ENCODE measurements at regions not wholly inside any gene's neighbourhood (a gene's known extent, or its start where the extent isn't known, plus 50 kb on each side); places are given as distances from the start of the nearest gene placed in this dataset.

- DNase-seq (ENCODE audit: low spot score) = no peak
These were observed 671.2 kb downstream of the LMO4 start for GRCh38 chr1:87999852-88000251.

- DNase-seq (ENCODE audit: low spot score) = no peak
These were observed 672.8 kb downstream of the LMO4 start for GRCh38 chr1:88001460-88001859.

GRCh38 chr1:88003255-88003654, 674.6 kb downstream of the LMO4 start:
- no peak for DNase-seq (ENCODE audit: low spot score)

- DNase-seq (ENCODE audit: low spot score) = no peak
These were observed 674.2 kb upstream of the PKN2 start for GRCh38 chr1:88009916-88010315.

GRCh38 chr1:88013485-88013884, 670.6 kb upstream of the PKN2 start:
- no peak for DNase-seq (ENCODE audit: low spot score)

- no peak for DNase-seq (ENCODE audit: low spot score)
These were observed 669.9 kb upstream of the PKN2 start for GRCh38 chr1:88014131-88014530.

- DNase-seq (ENCODE audit: low spot score) = peak; percentile 20
These were observed 667.1 kb upstream of the PKN2 start for GRCh38 chr1:88016947-88017346.

GRCh38 chr1:88021529-88021928, 662.5 kb upstream of the PKN2 start:
- no peak for DNase-seq (ENCODE audit: low spot score)

GRCh38 chr1:88022516-88022915, 661.6 kb upstream of the PKN2 start:
- no peak for DNase-seq (ENCODE audit: low spot score)

GRCh38 chr1:88029142-88029541, 654.9 kb upstream of the PKN2 start:
- no peak for DNase-seq (ENCODE audit: low spot score)

- DNase-seq (ENCODE audit: low spot score) = no peak
These were observed 654.2 kb upstream of the PKN2 start for GRCh38 chr1:88029899-88030298.

GRCh38 chr1:88035578-88035977, 648.5 kb upstream of the PKN2 start:
- no peak for DNase-seq (ENCODE audit: low spot score)

GRCh38 chr1:88036345-88037014, 647.6 kb upstream of the PKN2 start:
- DNase-seq (ENCODE audit: low spot score) = no peak

GRCh38 chr1:88039240-88039639, 644.8 kb upstream of the PKN2 start:
- DNase-seq (ENCODE audit: low spot score) = no peak

GRCh38 chr1:88043834-88044233, 640.2 kb upstream of the PKN2 start:
- no peak for DNase-seq (ENCODE audit: low spot score)

- no peak for DNase-seq (ENCODE audit: low spot score)
These were observed 631.9 kb upstream of the PKN2 start for GRCh38 chr1:88052167-88052566.

- DNase-seq (ENCODE audit: low spot score) = no peak
These were observed 631.0 kb upstream of the PKN2 start for GRCh38 chr1:88053065-88053464.

- DNase-seq (ENCODE audit: low spot score) = no peak
These were observed 627.2 kb upstream of the PKN2 start for GRCh38 chr1:88056881-88057280.

GRCh38 chr1:88058205-88058604, 625.9 kb upstream of the PKN2 start:
- no peak for DNase-seq (ENCODE audit: low spot score)

GRCh38 chr1:88060112-88060673, 623.9 kb upstream of the PKN2 start:
- DNase-seq (ENCODE audit: low spot score) = no peak

- DNase-seq (ENCODE audit: low spot score) = peak; percentile 2
These were observed 623.2 kb upstream of the PKN2 start for GRCh38 chr1:88060750-88061491.

GRCh38 chr1:88061492-88062177, 622.4 kb upstream of the PKN2 start:
- peak; percentile 31 for DNase-seq (ENCODE audit: low spot score)

- DNase-seq (ENCODE audit: low spot score) = no peak
These were observed 621.4 kb upstream of the PKN2 start for GRCh38 chr1:88062650-88063153.
